ENCODE measurements at regions not wholly inside any gene's neighbourhood (a gene's known extent, or its start where the extent isn't known, plus 50 kb on each side); places are given as distances from the start of the nearest gene placed in this dataset.

GRCh38 chr17:36869856-36870719 is 67.2 kb upstream of the LHX1 start:
- DNase-seq (no peak), ATAC-seq (ENCODE audit: poor library complexity) (no peak)
- intact Hi-C loops (cut with DNase I) = no loop called here

- intact Hi-C loops (cut with DNase I) = no loop called here
- ATAC-seq (ENCODE audit: poor library complexity) (no peak), DNase-seq (no peak)
These were observed 66.6 kb upstream of the LHX1 start for GRCh38 chr17:36870720-36870999.

- DNase-seq (no peak), ATAC-seq (ENCODE audit: poor library complexity) (no peak)
- intact Hi-C loops (cut with DNase I) = no loop called here
These were observed 61.5 kb upstream of the LHX1 start for GRCh38 chr17:36875698-36876293.

GRCh38 chr17:36876966-36877365 is 60.3 kb upstream of the LHX1 start:
- intact Hi-C loops (cut with DNase I) = no loop called here
- DNase-seq = no peak

GRCh38 chr17:36877771-36878170 is 59.5 kb upstream of the LHX1 start:
- DNase-seq (no peak), ATAC-seq (ENCODE audit: poor library complexity) (no peak)
- intact Hi-C loops (cut with DNase I) = no loop called here

More at GRCh38 chr17:36876966-36877365, 60.3 kb upstream of the LHX1 start:
- ATAC-seq (ENCODE audit: poor library complexity) = no peak

GRCh38 chr17:36878216-36878615 is 59.1 kb upstream of the LHX1 start:
- ATAC-seq (ENCODE audit: poor library complexity) = no peak
- no peak for DNase-seq
- intact Hi-C loops (cut with DNase I) = no loop called here

- ATAC-seq (ENCODE audit: poor library complexity) (no peak), DNase-seq (no peak)
- intact Hi-C loops (cut with DNase I) = no loop called here
These were observed 58.2 kb upstream of the LHX1 start for GRCh38 chr17:36879027-36879426.

- no peak for ATAC-seq (ENCODE audit: poor library complexity)
- DNase-seq = no peak
- intact Hi-C loops (cut with DNase I) = no loop called here
These were observed 57.6 kb upstream of the LHX1 start for GRCh38 chr17:36879624-36880131.

GRCh38 chr17:36880268-36880905 is 56.9 kb upstream of the LHX1 start:
- no peak for DNase-seq
- ATAC-seq (ENCODE audit: poor library complexity) = no peak
- intact Hi-C loops (cut with DNase I) = no loop called here

- ATAC-seq (ENCODE audit: poor library complexity) = no peak
- intact Hi-C loops (cut with DNase I) = no loop called here
- no peak for DNase-seq
These were observed 56.0 kb upstream of the LHX1 start for GRCh38 chr17:36881323-36881722.

- no peak for ATAC-seq (ENCODE audit: poor library complexity)
- intact Hi-C loops (cut with DNase I) = no loop called here
- no peak for DNase-seq
These were observed 52.7 kb upstream of the LHX1 start for GRCh38 chr17:36884495-36885152.

- ATAC-seq (ENCODE audit: poor library complexity) (no peak), DNase-seq (no peak)
- intact Hi-C loops (cut with DNase I) = no loop called here
These were observed 52.0 kb upstream of the LHX1 start for GRCh38 chr17:36885153-36885735.

- ATAC-seq (ENCODE audit: poor library complexity) (no peak), DNase-seq (no peak)
- intact Hi-C loops (cut with DNase I) = no loop called here
These were observed 51.4 kb upstream of the LHX1 start for GRCh38 chr17:36885771-36886377.
